DND-41 (cell line): ENCODE measurements at regions not wholly inside any gene's neighbourhood (a gene's known extent, or its start where the extent isn't known, plus 50 kb on each side); places are given as distances from the start of the nearest gene placed in this dataset.
"Not testable (repeated sequence)": the region's sequence is repeated elsewhere in the genome, so short reads cannot be mapped to it uniquely, and the experiment has no call there.

Experiments
- ATAC-seq: fragments of 200-7000 bp; cut with Tn5 transposase; 3 replicates; pipeline ENCODE4 v1.9.1; 2021; ENCODE audit warnings: low read depth; ENCODE audit not compliant: insufficient read depth
- DNase-seq: peaks from one replicate; pipeline ENCODE4 v3.0.0-alpha.2; 2020
- H2AFZ ChIP-seq: 2 replicates; pipeline ENCODE4 v1.6.0; 2012; ENCODE audit warnings: low read depth, low read length
- H3K27ac ChIP-seq: 2 replicates; pipeline ENCODE4 v1.5.1; 2012; ENCODE audit warnings: low read length, inconsistent platforms
- H3K27me3 ChIP-seq: fragments of 200-600 bp; sonication (generic); 2 replicates; pipeline ENCODE4 v1.6.0; 2012; ENCODE audit warnings: low read length, mild to moderate bottlenecking, inconsistent platforms; ENCODE audit not compliant: insufficient read depth, poor library complexity
- H3K36me3 ChIP-seq: 2 replicates; pipeline ENCODE4 v1.5.1; 2012; ENCODE audit warnings: low read length, inconsistent platforms; ENCODE audit not compliant: insufficient read depth
- H3K4me1 ChIP-seq: 2 replicates; pipeline ENCODE4 v1.5.1; 2012; ENCODE audit warnings: mild to moderate bottlenecking, low read length; ENCODE audit not compliant: insufficient read depth
- H3K4me2 ChIP-seq: 2 replicates; pipeline ENCODE4 v1.6.0; 2012; ENCODE audit warnings: mild to moderate bottlenecking, moderate library complexity, low read length, inconsistent platforms; ENCODE audit not compliant: insufficient read depth
- H3K4me3 ChIP-seq, 2 experiments: fragments of 200-600 bp in 1 of 2; shearing (Covaris generic) in 1 of 2; 2 replicates each; pipeline ENCODE4 v1.5.1; 2012 to 2016; ENCODE audit warnings: inconsistent platforms in 2 of 2, low read length in 2 of 2, mild to moderate bottlenecking in 2 of 2, low read depth in 1 of 2, moderate library complexity in 1 of 2
- H3K79me2 ChIP-seq: 2 replicates; pipeline ENCODE4 v1.6.0; 2012; ENCODE audit warnings: low read length, inconsistent platforms; ENCODE audit not compliant: insufficient read depth
- H3K9ac ChIP-seq: 2 replicates; pipeline ENCODE4 v1.6.0; 2012; ENCODE audit warnings: low read depth, mild to moderate bottlenecking, inconsistent platforms, low read length, moderate library complexity
- H3K9me3 ChIP-seq: 2 replicates; pipeline ENCODE4 v1.5.1; 2012; ENCODE audit warnings: low read length, moderate library complexity, mild to moderate bottlenecking, inconsistent platforms; ENCODE audit not compliant: insufficient read depth, severe bottlenecking
- H4K20me1 ChIP-seq: 2 replicates; pipeline ENCODE4 v1.6.0; 2012; ENCODE audit warnings: low read length; ENCODE audit not compliant: insufficient read depth
- CTCF ChIP-seq: IDR thresholded peaks from 2 replicates; pipeline ENCODE4 v1.5.1; 2012; ENCODE audit warnings: borderline replicate concordance, low read length, moderate library complexity, mild to moderate bottlenecking; ENCODE audit not compliant: poor library complexity, severe bottlenecking; ENCODE audit errors: extremely low read depth
- EZH2 ChIP-seq: IDR thresholded peaks from 3 replicates; pipeline ENCODE4 v1.6.1; 2012; ENCODE audit warnings: borderline replicate concordance, low read depth, mild to moderate bottlenecking, moderate library complexity, low read length, inconsistent platforms; ENCODE audit not compliant: severe bottlenecking

GRCh38 chr14:106318700-106319099 lies 792.3 kb downstream of the TMEM121 start:
- Histone ChIP-seq H3K4me3 (no peak overlapping the region), H3K9me3 (peaks cover 3% of the 10 kb centered on the region), H3K27ac (peak overlapping the region; percentile 89), H2AFZ (no peak overlapping the region), H3K36me3 (no peaks in the 10 kb centered on the region; the same call in 1 of the 2 replicates), H3K4me2 (peak overlapping the region; percentile 46; the same call in 1 of the 2 replicates), H4K20me1 (no peaks in the 10 kb centered on the region), H3K27me3 (no peaks in the 10 kb centered on the region), H3K9ac (peak overlapping the region; percentile 47; the same call in 1 of the 2 replicates), H3K79me2 (no peaks in the 10 kb centered on the region), H3K4me1 (peaks cover 66% of the 10 kb centered on the region)
- peak; percentile 96 for TF ChIP-seq CTCF
- no peak for TF ChIP-seq EZH2
- ATAC-seq (peak; percentile 50), DNase-seq (peak; percentile 85)

GRCh38 chr14:106323970-106324369 lies 797.6 kb downstream of the TMEM121 start:
- H3K9me3 ChIP-seq, H3K4me3 ChIP-seq, H3K79me2 ChIP-seq, H3K27me3 ChIP-seq, H2AFZ ChIP-seq, H3K36me3 ChIP-seq, H4K20me1 ChIP-seq: not testable (repeated sequence)
- peak; percentile 31 for TF ChIP-seq CTCF
- peak overlapping the region; percentile 35 for H3K9ac ChIP-seq
- peak overlapping the region; percentile 20 for H3K4me2 ChIP-seq
- ATAC-seq (peak; percentile 27; the same call in 2 of the 3 replicates), DNase-seq (peak; percentile 76)
- H3K27ac ChIP-seq: peak overlapping the region; percentile 78
- peaks cover 47% of the 10 kb centered on the region for H3K4me1 ChIP-seq

- no peaks in the 10 kb centered on the region for H4K20me1 ChIP-seq
Observed at GRCh38 chr14:106327234-106327633, 800.9 kb downstream of the TMEM121 start.

GRCh38 chr14:106327702-106328353 lies 801.4 kb downstream of the TMEM121 start:
- H4K20me1 ChIP-seq, DNase-seq, H3K4me3 ChIP-seq, H2AFZ ChIP-seq, H3K9ac ChIP-seq, H3K27me3 ChIP-seq, H3K4me2 ChIP-seq, H3K9me3 ChIP-seq, ATAC-seq: not testable (repeated sequence)
- Histone ChIP-seq H3K4me1 (peaks cover 70% of the 10 kb centered on the region), H3K79me2 (peaks cover 23% of the 10 kb centered on the region), H3K27ac (peak overlapping the region; percentile 44; the same call in 1 of the 2 replicates), H3K36me3 (peaks cover 12% of the 10 kb centered on the region)

More at GRCh38 chr14:106327234-106327633, 800.9 kb downstream of the TMEM121 start:
- no peak for DNase-seq
- peaks cover 70% of the 10 kb centered on the region for H3K4me1 ChIP-seq
- H3K4me2 ChIP-seq: no peak overlapping the region
- TF ChIP-seq CTCF (no peak), EZH2 (no peak)
- H3K9me3 ChIP-seq: no peaks in the 10 kb centered on the region
- ATAC-seq: no peak
- no peaks in the 10 kb centered on the region for H3K27me3 ChIP-seq
- peaks cover 12% of the 10 kb centered on the region for H3K36me3 ChIP-seq
- peak overlapping the region; percentile 44; the same call in 1 of the 2 replicates for H3K27ac ChIP-seq
- no peak overlapping the region for H2AFZ ChIP-seq
- peaks cover 20% of the 10 kb centered on the region for H3K79me2 ChIP-seq
- no peak overlapping the region for H3K9ac ChIP-seq
- H3K4me3 ChIP-seq: no peak overlapping the region

GRCh38 chr14:106329243-106329642 lies 802.9 kb downstream of the TMEM121 start:
- DNase-seq, H3K9me3 ChIP-seq, H2AFZ ChIP-seq, H4K20me1 ChIP-seq, H3K27me3 ChIP-seq, ATAC-seq, H3K4me2 ChIP-seq, H3K9ac ChIP-seq, H3K4me3 ChIP-seq: not testable (repeated sequence)
- H3K79me2 ChIP-seq: peaks cover 38% of the 10 kb centered on the region
- peaks cover 12% of the 10 kb centered on the region for H3K36me3 ChIP-seq
- H3K27ac ChIP-seq: peak overlapping the region; percentile 52
- peaks cover 70% of the 10 kb centered on the region for H3K4me1 ChIP-seq
